Smooth muscle cell (in vitro differentiated cells): ENCODE measurements at regions not wholly inside any gene's neighbourhood (a gene's known extent, or its start where the extent isn't known, plus 50 kb on each side); places are given as distances from the start of the nearest gene placed in this dataset.
A peak's percentile ranks its signal among the peaks of the same experiment; 100 is the strongest.
"Not testable (repeated sequence)": the region's sequence is repeated elsewhere in the genome, so short reads cannot be mapped to it uniquely, and the experiment has no call there.

Experiments used
- DNase-seq: peaks from one replicate; lab custom pipeline; 2025; ENCODE audit not compliant: unreplicated experiment; lab: John Stamatoyannopoulos, UW
- H2AFZ ChIP-seq: fragments of 200-600 bp; sonication (generic); 2 replicates; pipeline ENCODE4 v1.6.0; 2016; ENCODE audit warnings: antibody characterized with exemption, low read depth, mild to moderate bottlenecking
- H3F3A ChIP-seq: fragments of 200-600 bp; sonication (generic); 2 replicates; pipeline ENCODE4 v1.6.0; 2017; ENCODE audit warnings: antibody characterized with exemption, low read depth
- H3K27ac ChIP-seq: fragments of 200-600 bp; sonication (generic); 2 replicates; pipeline ENCODE4 v1.5.1; 2016; ENCODE audit warnings: low read depth, mild to moderate bottlenecking
- H3K27me3 ChIP-seq: fragments of 200-600 bp; sonication (generic); 2 replicates; pipeline ENCODE4 v1.6.1; 2016; ENCODE audit warnings: low read depth, mild to moderate bottlenecking
- H3K36me3 ChIP-seq: fragments of 200-600 bp; sonication (generic); 2 replicates; pipeline ENCODE4 v1.5.1; 2016; ENCODE audit warnings: low read depth
- H3K4me1 ChIP-seq: fragments of 200-600 bp; sonication (generic); 2 replicates; pipeline ENCODE4 v1.5.1; 2016; ENCODE audit warnings: low read depth
- H3K4me2 ChIP-seq: fragments of 200-600 bp; sonication (generic); 2 replicates; pipeline ENCODE4 v1.6.0; 2016; ENCODE audit warnings: mild to moderate bottlenecking
- H3K4me3 ChIP-seq: fragments of 200-600 bp; sonication (generic); 2 replicates; pipeline ENCODE4 v1.5.1; 2016; ENCODE audit warnings: mild to moderate bottlenecking
- H3K79me2 ChIP-seq: fragments of 200-600 bp; sonication (generic); 2 replicates; pipeline ENCODE4 v1.6.0; 2016; ENCODE audit warnings: low read depth, mild to moderate bottlenecking
- H3K9ac ChIP-seq: fragments of 200-600 bp; sonication (generic); 2 replicates; pipeline ENCODE4 v1.6.0; 2016; ENCODE audit warnings: low read depth
- H3K9me3 ChIP-seq: fragments of 200-600 bp; sonication (generic); replicated peaks from 2 replicates; pipeline ENCODE4 v1.5.1; 2016; ENCODE audit warnings: low read depth
- H4K20me1 ChIP-seq: fragments of 200-600 bp; sonication (generic); 2 replicates; pipeline ENCODE4 v1.6.0; 2016; ENCODE audit warnings: low read depth
- WGBS: methylation state at CpG from one replicate; pipeline ENCODE4 v1.1.7; 2016; ENCODE audit warnings: low lambda C conversion rate; 5-methylcytosine and 5-hydroxymethylcytosine counted together
- TF ChIP-seq, protein P1 (sequence below): fragments of 200-600 bp; sonication (generic); IDR thresholded peaks from 2 replicates; pipeline ENCODE4 v1.5.1; 2017; ENCODE audit warnings: borderline replicate concordance, mild to moderate bottlenecking, antibody characterized with exemption; ENCODE audit not compliant: insufficient read depth, poor library complexity, severe bottlenecking

DNA sequence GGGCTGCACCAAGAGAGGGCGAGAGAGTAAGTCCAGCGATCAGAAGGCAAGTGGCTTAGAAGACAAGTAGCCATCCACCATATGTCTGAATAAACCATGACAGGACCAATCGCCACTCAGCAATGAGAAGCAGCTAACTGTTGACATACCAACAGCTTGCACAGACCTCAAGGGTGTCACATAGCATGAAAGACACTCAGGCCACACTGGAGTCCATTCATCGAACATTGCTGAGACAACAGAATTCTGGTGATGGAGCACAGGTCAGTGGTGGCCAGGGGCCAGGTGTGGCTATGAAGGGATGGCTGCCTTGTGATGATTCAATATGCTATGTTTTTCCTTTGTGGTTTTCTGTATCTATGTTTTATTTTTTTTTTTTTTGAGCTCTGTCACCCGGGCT lies 236.2 kb upstream of the FRG2C start:
- H3K9ac ChIP-seq, H3K4me3 ChIP-seq, H3K9me3 ChIP-seq, H4K20me1 ChIP-seq, H3K27ac ChIP-seq, H3K4me1 ChIP-seq, H3K79me2 ChIP-seq, H3K27me3 ChIP-seq, H3K36me3 ChIP-seq, H3F3A ChIP-seq, H3K4me2 ChIP-seq, DNase-seq, H2AFZ ChIP-seq: not testable (repeated sequence)
- WGBS: 96% methylated on average over 5 of the region's 5 CpGs

DNA sequence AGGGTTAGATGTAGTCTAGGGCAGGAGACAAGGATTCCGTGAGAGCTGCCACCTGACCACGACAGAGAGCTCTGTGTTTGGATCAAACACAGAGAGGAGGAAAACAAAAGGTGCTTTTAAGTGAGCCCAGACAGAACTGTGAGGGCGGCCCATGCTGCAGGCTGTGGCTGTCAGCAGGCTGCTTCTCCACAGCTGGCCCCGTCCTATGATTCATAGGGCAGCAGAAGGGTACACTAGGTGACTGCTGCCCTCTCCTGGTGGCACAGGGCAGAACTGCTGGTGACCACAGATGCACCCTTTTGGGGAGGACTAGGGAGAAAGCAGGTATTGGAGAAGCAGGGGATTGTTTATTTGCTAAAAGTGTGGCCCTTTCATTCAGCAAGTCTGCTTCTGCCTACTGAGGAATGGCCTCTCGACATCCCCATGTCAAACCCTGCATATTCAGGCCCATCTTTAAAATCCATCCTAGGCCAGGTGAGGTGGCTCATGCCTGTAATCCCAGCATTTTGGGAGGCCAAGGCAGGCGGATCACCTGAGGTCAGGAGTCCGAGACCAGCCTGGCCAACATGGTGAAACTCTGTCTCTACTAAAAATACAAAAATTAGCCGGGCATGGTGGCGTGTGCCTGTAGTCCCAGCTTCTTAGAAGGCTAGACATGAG lies 234.4 kb upstream of the FRG2C start:
- not testable (repeated sequence) for H3K79me2 ChIP-seq, H2AFZ ChIP-seq, H3K9ac ChIP-seq, H3K27ac ChIP-seq, H3K4me2 ChIP-seq, H3K4me1 ChIP-seq, H3K4me3 ChIP-seq, H4K20me1 ChIP-seq, H3F3A ChIP-seq, H3K9me3 ChIP-seq, H3K27me3 ChIP-seq, H3K36me3 ChIP-seq
- TF ChIP-seq, protein P1, sequence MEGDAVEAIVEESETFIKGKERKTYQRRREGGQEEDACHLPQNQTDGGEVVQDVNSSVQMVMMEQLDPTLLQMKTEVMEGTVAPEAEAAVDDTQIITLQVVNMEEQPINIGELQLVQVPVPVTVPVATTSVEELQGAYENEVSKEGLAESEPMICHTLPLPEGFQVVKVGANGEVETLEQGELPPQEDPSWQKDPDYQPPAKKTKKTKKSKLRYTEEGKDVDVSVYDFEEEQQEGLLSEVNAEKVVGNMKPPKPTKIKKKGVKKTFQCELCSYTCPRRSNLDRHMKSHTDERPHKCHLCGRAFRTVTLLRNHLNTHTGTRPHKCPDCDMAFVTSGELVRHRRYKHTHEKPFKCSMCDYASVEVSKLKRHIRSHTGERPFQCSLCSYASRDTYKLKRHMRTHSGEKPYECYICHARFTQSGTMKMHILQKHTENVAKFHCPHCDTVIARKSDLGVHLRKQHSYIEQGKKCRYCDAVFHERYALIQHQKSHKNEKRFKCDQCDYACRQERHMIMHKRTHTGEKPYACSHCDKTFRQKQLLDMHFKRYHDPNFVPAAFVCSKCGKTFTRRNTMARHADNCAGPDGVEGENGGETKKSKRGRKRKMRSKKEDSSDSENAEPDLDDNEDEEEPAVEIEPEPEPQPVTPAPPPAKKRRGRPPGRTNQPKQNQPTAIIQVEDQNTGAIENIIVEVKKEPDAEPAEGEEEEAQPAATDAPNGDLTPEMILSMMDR: peak; percentile 71
- DNase-seq: peak; percentile 19
- 54% methylated on average over 9 of the region's 9 CpGs for WGBS

DNA sequence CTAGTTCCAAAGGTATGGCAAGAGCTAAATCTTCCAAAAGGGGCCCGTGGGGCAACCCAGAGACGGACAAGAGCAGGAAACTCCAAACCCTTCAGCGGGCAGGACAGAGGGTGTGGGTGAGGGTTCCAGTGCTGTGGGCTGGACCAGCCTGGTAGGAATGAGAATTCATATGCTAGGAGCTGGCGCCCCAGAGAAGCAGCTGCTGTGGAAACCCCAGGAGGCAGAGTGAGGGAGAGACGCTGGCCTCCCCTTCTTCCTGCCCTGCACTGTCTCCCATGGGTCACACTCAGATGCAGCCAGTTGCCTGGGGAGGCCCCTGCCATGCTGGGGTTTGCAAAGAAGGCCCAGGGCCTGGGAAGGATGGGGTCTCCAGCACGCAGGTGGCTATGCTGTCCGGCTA lies 233.7 kb upstream of the FRG2C start:
- not testable (repeated sequence) for DNase-seq, H3K4me3 ChIP-seq, H3K27me3 ChIP-seq, H3K9me3 ChIP-seq, H3K9ac ChIP-seq, H4K20me1 ChIP-seq, H3K27ac ChIP-seq, H3K4me2 ChIP-seq, H3F3A ChIP-seq, H2AFZ ChIP-seq, H3K79me2 ChIP-seq, H3K4me1 ChIP-seq, H3K36me3 ChIP-seq
- 93% methylated on average over 7 of the region's 7 CpGs for WGBS

DNA sequence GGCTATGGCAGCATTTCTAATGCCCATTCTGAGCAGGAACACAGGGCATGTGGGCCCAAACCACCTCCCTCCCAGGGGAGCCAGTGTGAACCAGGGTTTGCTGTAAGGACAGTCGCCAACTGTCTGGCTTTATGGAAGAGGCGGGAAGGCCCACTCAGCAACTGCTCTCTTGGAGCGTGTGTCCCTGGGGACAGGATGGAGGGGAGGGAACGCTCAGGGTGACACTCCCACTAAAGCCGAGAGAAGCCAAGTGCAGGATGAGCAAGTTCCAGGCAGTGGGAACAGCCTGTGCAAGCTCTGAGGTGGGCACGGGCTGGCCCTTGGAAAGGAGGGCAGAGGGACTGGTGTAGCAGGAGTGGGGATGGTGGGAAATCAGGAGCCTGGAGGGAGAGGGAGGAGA lies 233.0 kb upstream of the FRG2C start:
- H3K9ac ChIP-seq, H3K4me3 ChIP-seq, H3K79me2 ChIP-seq, H3K36me3 ChIP-seq, H3K9me3 ChIP-seq, H3K27me3 ChIP-seq, H3K4me1 ChIP-seq, H3K4me2 ChIP-seq, H3F3A ChIP-seq, DNase-seq, H3K27ac ChIP-seq, H4K20me1 ChIP-seq, H2AFZ ChIP-seq: not testable (repeated sequence)
- WGBS: 92% methylated on average over 6 of the region's 6 CpGs

DNA sequence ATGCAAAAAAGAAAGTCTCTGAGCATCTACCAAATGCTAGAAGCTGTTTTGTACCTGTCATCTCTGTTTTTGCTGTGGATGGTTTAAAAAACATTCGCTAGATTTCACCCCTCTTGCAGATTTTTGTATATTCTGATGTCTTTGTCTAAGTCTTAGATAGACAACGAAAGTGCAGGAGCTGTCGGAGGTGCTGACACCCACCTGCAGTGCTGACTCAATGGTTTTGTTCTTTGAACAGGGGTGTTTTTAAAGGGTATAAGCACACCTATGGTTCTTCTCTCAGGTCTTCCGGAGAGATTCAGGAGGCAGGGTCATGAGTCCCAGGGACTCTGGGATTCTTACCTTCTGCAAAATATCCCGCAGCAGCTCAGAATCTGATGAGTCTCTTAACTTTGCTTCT lies 231.7 kb upstream of the FRG2C start:
- H3K4me2 ChIP-seq: peak overlapping the region; percentile 22
- H3K27me3 ChIP-seq, H3K9me3 ChIP-seq, H3K4me3 ChIP-seq, H3F3A ChIP-seq, H3K36me3 ChIP-seq, DNase-seq, H3K9ac ChIP-seq, H3K4me1 ChIP-seq, H4K20me1 ChIP-seq, H2AFZ ChIP-seq, H3K79me2 ChIP-seq: not testable (repeated sequence)
- peak overlapping the region; percentile 96 for H3K27ac ChIP-seq
- WGBS: 97% methylated on average over 5 of the region's 5 CpGs

DNA sequence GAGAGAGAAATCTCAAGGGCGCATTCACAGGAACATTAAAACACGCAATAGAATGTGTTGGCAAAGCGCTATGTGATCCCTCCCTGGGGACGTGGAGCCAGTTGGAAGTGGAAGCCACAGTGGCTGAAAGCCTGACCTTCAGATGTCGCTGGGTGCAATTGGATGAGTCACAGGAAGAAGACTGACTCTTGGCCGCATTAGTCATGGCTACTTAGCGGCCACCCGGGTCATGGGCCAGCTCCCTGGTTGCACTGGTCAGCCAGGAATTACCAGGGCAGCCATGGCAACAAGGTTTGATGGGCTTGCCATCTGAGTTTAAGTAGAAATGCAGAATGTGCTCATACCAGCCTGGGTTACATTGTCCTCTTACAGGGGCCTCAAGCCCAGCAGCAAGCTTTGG lies 231.2 kb upstream of the FRG2C start:
- not testable (repeated sequence) for H2AFZ ChIP-seq, H3K36me3 ChIP-seq, H3K9me3 ChIP-seq, H3K4me3 ChIP-seq, H3K9ac ChIP-seq, H3K4me1 ChIP-seq, H3K79me2 ChIP-seq, H3K27me3 ChIP-seq, H3F3A ChIP-seq, H4K20me1 ChIP-seq
- Histone ChIP-seq H3K27ac (peak overlapping the region; percentile 96), H3K4me2 (peak overlapping the region; percentile 48)
- DNase-seq: peak; percentile 1
- WGBS: 10% methylated on average over 8 of the region's 8 CpGs

DNA sequence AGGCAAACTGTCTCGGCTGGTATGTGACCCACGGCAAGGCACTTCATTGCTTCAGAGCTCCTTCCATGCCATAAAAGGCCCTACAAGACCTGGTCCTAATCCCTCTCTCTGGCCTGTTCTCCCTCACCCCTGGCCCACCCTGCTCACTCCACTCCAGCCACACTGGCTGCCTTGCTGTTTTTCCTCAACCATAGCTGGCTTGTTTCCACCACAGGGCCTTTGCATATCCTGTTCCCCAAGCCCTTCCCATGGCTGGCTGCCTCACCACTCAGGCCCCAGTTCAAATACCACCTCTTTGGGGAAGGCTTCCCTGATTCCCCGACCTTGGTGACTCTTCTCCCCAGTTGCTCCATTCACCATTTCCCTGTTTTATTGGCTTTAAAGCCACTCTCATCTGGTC lies 230.8 kb upstream of the FRG2C start:
- not testable (repeated sequence) for H3K79me2 ChIP-seq, DNase-seq, H3K36me3 ChIP-seq, H4K20me1 ChIP-seq, H3K9me3 ChIP-seq, H3K4me1 ChIP-seq, H3K4me3 ChIP-seq, H3K27me3 ChIP-seq, H2AFZ ChIP-seq, H3F3A ChIP-seq
- peak overlapping the region; percentile 96 for H3K27ac ChIP-seq
- H3K9ac ChIP-seq: peak overlapping the region; percentile 71
- peak overlapping the region; percentile 48 for H3K4me2 ChIP-seq
- 56% methylated on average over 2 of the region's 3 CpGs for WGBS

DNA sequence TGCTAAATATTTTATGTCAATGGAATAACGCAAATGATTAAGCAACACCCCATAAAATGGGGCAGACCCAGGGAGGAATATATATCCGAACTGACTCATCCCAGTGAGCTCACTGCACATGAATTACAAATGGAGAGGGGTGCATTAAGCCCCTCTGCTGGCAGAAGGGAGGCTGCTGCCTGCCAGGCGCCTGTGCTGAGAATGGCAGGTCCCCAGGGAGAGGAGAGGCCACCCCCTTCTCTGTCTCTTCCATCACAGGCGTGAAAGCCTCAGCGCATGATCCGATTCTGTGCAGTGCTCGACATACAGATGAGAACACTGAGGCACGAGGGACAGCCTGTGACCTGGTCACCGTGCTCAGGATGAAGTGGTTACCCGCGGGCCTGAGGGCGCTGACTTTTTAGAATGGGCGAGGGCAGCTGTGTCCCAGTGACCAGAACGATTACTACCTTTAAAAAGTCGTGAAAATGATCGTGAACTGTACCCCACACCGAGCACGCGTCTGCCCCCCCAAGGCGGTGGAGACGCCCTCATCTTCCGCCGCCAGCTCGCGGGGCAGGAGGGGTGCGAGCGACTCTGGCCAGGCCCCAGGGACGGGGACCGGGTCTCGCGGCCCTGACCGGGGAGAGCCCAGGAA lies 229.7 kb upstream of the FRG2C start:
- WGBS: 2% methylated on average over 32 of the region's 32 CpGs
- Histone ChIP-seq H3K4me2 (peak overlapping the region; percentile 88), H3K27ac (peak overlapping the region; percentile 96), H3K4me3 (peak overlapping the region; percentile 67), H2AFZ (peak overlapping the region; percentile 81), H3K9ac (peak overlapping the region; percentile 93)
- H3K9me3 ChIP-seq, H3K79me2 ChIP-seq, H4K20me1 ChIP-seq, H3K27me3 ChIP-seq, H3K36me3 ChIP-seq, H3K4me1 ChIP-seq, H3F3A ChIP-seq: not testable (repeated sequence)
- peak; percentile 42 for DNase-seq
